Lower leg skin (tissue), 3 donors: ENCODE measurements at regions not wholly inside any gene's neighbourhood (a gene's known extent, or its start where the extent isn't known, plus 50 kb on each side); places are given as distances from the start of the nearest gene placed in this dataset.

ENCODE experiments used
- CTCF ChIP-seq, 3 donors: fragments of 450-650 bp; IDR thresholded peaks; one replicate each; pipeline ENCODE4 v1.5.1; 2016; ENCODE audit warnings: antibody characterized with exemption in 3 of 3, mild to moderate bottlenecking in 3 of 3, moderate library complexity in 2 of 3
- POLR2A ChIP-seq, 2 donors: fragments of 450-650 bp; IDR thresholded peaks; one replicate each; pipeline ENCODE4 v1.6.1; 2016 to 2017; ENCODE audit warnings: antibody characterized with exemption in 2 of 2, mild to moderate bottlenecking in 1 of 2, moderate library complexity in 1 of 2

DNA sequence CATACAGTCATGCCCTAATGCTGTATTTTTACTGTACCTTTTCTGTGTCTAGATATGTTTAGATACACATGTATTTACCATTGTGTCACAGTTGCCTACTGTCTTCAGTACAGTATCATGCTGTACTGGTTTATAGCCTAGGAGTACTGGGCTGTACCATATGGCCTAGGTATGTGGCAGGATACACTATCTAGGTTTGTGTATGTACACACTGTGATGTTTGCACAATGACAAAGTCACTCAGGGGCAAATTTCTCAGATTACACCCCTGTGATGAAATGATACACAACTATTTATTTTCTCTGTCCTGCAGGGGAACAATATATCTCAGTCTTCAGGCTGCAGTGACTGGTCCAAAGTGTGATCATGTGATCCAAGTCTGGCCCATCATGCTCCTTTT, 1076.1 kb downstream of the VRK1 start:
- TF ChIP-seq CTCF (IDR thresholded peaks at IDR 0.05) (no peak), POLR2A (IDR thresholded peaks at IDR 0.05) (no peak)
